ENCODE measurements at regions not wholly inside any gene's neighbourhood (a gene's known extent, or its start where the extent isn't known, plus 50 kb on each side); places are given as distances from the start of the nearest gene placed in this dataset.

DNA sequence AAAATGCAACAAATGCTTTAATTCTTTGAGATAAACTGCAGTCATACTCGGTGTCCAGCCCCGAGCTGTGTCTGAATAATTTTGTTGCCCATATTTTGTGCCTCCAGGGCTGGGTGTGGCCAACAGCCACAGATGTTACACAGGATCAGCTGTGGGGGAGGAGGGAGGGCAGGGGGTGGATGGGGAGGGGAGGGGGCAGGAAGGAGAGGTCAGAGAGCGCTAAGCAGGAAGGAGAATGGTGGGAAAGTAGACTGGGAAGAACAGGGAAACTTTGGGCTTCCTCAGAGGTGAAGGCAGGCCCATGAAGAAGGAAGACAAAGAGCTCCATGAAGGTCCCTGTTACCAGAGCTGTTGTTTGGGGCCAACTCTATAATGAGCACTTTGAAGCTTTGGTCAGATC lies 295.8 kb downstream of the COG6 start:
- TF ChIP-seq, protein P1, sequence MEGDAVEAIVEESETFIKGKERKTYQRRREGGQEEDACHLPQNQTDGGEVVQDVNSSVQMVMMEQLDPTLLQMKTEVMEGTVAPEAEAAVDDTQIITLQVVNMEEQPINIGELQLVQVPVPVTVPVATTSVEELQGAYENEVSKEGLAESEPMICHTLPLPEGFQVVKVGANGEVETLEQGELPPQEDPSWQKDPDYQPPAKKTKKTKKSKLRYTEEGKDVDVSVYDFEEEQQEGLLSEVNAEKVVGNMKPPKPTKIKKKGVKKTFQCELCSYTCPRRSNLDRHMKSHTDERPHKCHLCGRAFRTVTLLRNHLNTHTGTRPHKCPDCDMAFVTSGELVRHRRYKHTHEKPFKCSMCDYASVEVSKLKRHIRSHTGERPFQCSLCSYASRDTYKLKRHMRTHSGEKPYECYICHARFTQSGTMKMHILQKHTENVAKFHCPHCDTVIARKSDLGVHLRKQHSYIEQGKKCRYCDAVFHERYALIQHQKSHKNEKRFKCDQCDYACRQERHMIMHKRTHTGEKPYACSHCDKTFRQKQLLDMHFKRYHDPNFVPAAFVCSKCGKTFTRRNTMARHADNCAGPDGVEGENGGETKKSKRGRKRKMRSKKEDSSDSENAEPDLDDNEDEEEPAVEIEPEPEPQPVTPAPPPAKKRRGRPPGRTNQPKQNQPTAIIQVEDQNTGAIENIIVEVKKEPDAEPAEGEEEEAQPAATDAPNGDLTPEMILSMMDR (IDR thresholded peaks at IDR 0.05) = no peak
- no peak for TF ChIP-seq POLR2A (IDR thresholded peaks at IDR 0.05)

Data from Peyer's patch (tissue), 4 donors.